Esophagus mucosa (tissue), 1 donor: ENCODE measurements at regions not wholly inside any gene's neighbourhood (a gene's known extent, or its start where the extent isn't known, plus 50 kb on each side); places are given as distances from the start of the nearest gene placed in this dataset.
"Not testable (repeated sequence)": the region's sequence is repeated elsewhere in the genome, so short reads cannot be mapped to it uniquely, and the experiment has no call there.

ENCODE experiments used
- ATAC-seq: fragments of 200-7000 bp; cut with Tn5 transposase; one replicate; pipeline ENCODE4 v1.9.1; 2020
- donor health status: DM: yes; HTN: yes; CAD: no.

DNA sequence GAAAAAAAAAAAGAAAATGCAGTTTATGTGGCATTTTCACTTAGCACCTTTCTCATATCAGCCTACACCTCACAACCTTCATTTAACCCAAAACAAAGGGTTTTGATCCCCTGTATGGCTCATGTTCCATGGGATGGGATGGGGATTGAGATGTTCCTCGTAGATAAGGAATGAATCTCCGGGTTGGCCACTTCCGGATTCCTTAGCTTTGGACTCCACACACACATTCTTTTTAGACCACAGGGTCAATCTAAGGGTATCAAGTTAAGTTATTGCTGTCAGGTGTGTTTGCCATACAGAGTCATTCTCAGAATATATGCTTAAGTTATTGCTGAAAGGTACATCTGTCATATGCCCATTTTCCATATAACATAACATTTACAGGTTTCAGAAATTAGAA lies 301.4 kb upstream of the TGFBR2 start:
- no peak for ATAC-seq

DNA sequence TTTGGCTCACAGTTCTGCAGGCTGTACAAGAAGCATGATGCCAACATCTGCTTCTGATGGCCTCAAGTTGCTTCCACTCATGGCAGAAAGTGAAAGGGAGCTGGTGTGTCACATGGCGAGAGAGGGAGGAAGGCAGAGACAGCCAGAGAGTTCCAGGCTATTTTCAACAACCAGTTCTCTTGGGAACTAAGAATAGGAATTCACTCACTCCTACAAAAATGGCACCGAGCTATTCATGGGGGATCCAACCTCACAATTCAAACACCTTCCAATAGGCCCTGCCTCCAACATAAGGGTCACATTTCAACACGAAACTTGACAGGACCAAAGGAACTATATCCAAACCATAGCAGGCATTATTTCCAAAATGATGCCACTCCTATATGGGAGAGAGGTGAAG lies 299.5 kb upstream of the TGFBR2 start:
- ATAC-seq, result no peak

DNA sequence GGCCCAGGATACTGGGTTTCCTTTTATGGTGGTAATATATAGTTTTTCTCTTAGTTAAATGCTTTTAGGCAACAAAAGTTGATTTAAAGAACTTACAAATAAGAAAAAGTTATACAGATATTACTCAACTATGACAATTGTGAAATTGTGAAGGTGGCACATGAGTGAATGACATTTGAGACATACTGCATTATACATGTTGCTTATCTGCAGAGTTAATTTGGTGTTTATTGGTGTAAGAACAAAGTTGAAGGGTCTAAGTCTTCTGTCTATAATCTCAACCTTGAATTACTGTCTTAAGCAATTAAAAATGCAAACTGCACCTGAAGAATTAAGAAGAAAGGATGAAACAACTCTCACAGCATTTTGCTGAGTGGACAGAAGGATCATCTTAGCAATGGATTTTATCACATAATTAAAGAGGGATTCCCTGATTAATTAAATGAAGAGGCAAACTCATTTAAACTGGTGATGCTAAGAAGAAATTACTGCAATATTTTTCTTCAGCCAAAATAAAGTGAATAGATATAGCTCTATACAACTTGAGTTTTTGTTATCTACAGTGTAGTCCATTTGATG lies 298.9 kb upstream of the TGFBR2 start:
- ATAC-seq, result no peak

DNA sequence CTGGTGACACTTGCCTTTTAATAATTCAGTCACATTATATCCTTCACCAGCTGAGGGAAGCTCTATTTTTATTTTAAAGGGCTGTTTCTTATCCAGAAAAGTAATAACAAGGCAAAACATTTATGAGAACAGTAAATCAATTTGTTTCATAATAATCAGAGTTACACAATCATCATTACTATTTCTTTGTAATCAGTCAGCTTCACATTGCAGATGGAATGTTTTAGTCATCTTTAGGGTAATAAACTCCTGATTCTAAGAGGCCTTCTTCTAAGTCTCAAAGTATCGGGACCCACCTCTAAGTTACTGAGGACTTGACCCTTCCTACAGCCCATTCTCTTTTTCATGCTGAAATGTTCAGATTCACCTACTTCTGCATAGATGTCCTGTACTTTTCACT lies 298.3 kb upstream of the TGFBR2 start:
- no peak for ATAC-seq

DNA sequence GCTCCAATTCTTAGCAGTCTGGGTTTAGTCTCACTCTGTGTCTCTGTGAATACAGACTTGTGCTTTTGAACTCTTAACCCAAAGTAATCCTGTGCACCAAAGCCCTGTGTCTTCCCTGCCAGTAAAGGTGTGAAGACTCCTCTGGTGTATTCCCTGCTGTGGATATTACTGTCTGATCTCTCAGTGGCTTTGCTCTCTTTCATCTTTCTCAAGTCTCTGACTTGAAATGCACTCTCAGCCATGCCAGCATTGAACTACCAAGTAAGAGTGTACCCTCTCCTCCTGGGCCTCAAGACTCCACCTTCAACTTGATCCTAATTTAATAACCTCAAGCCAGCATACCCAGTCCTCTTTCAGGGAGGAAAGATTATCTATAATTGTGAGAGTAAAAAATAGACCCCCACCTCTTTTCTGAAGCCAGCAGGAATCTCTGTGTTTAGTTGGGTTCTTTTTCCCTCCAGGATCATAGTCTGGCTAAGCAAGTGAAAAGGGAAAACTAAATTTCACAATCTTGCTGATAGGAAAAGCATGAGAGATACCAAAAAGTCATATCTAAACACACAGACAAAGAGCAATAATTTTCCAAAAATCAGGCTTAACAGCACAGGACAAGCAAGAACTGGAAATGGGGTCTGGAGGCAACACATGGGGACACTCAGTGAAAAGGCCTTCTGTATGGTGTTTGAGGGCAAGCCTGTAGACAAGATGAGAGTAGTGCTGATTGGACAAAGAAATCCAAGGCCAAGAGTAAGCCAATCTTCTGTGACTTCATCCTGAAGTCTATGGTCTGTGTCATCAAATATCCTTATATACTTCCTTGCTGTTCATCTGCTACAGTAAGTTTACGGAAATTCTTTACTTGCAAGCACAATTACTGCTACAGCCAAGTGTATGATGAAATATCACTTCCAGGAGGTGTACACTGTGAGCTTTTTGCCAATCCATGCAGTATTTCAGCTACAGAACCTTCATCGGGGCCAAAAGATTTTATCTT lies 296.1 kb upstream of the TGFBR2 start:
- no peak for ATAC-seq

DNA sequence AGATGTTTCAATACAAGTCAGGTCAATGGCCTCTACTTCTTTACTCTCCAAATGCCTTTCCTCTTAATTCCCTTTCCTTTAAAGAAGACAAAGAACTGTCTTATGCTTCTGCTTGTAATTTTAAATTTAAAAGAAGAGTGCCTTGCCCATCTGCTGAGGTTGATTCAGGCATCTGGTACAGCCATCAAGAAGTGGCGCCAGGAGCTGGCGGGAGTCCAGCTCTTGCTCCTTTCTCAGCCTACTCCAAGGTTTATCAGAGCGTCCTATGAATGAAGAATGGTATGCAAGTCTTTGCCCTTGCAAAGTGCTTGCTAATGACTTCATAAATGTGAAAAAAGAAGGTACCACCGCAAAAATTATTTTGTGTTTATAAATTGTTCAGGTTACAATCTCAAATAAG lies 294.6 kb upstream of the TGFBR2 start:
- ATAC-seq, result no peak

DNA sequence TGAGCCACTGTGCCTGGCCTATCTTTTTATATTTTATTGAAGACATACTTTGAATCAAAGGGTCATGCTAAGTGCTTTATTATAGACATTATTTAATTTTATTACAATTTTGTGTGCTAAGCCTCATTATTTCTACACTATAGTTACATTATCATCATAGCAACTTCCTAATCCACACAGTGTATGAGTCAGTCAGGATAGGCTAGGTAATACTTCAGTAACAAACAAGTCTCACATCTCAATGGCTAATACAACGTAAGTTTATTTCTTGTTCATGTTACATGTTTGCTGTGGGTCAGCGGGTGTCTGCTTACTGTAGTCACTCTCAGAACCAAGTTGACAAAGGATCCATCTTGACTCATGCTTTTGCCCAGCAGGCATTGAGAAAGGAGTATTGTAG lies 292.6 kb upstream of the TGFBR2 start:
- ATAC-seq, result no peak

DNA sequence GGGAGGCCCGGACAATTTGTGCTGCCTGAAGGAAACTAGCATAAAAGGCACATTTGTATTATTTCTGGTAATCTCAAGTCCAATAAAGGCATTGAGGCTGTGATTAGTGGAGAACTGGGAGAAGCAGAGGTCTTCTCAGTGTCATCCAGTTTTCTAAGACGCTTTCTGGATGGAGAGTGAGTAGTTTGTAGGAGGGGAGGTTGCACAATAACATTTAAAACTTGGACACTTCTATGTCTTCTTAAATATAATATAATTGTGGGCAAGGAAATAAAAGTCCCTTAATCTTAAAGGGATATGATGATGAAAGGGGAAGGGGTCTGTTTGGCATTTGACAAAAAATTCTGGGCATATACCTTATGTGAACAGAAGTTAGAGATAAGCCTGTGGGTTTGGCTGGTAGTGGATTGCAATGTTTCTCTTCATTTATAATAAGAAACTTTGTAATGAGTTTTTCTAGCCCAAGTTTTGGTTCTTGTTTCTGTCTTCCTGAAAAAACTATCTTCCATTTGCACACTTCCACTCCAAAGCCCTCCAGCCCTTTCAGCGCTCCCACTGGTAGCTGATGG lies 291.6 kb upstream of the TGFBR2 start:
- no peak for ATAC-seq

DNA sequence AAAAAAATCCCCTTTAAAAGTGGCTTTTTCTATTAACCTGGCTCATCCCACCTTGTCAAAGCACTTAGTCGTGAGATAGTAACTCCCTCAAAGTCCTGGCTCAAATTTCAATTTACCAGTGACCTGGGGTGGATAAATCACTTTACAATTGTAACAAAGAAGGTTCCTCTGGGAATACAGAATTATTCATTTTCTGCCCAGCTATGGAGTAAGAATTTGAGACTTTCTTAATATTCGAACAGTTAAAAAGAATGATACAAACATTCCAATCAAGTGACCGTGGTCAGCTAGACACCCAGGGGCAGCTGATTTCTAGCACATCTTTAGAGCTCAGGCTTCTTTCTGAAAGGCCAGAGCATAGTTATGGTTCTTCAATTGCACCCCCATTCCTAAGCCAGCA lies 291.0 kb upstream of the TGFBR2 start:
- no peak for ATAC-seq

DNA sequence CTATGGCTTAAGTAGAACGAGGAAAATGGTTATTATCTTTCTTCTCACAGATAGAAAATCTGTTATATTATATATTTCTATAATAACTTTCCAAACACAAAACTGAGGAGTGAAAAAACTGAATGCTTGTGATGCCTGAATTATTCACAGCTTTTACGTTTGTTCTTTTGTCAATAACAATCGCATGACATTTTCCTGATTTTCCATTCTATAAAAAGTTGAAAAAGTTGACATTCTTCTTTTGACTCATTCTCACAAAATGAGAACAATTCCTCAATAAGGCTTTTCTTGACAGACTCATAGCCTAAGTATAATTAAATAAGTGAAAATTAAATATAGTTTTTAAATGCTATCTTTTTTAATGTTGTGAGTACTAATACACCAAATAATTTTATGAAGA lies 288.8 kb upstream of the TGFBR2 start:
- ATAC-seq, result no peak

DNA sequence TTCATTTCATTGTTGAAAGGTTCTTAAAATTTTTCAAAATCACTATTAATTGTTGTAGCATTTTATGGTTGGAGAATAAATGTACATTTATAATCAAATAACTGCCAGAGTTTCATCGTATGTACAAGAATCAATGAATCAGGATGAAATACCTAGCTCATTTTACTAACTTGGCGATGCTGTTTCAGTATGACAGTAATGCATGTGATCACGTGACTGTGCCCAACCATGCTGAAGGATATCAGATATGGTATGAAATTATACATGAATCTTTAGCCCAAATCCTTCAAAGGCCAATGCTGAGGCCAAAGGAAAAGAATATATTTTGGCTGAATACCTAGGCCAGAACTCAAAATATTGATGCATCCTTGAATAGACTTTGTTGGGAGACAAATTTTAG lies 288.3 kb upstream of the TGFBR2 start:
- ATAC-seq, result no peak

DNA sequence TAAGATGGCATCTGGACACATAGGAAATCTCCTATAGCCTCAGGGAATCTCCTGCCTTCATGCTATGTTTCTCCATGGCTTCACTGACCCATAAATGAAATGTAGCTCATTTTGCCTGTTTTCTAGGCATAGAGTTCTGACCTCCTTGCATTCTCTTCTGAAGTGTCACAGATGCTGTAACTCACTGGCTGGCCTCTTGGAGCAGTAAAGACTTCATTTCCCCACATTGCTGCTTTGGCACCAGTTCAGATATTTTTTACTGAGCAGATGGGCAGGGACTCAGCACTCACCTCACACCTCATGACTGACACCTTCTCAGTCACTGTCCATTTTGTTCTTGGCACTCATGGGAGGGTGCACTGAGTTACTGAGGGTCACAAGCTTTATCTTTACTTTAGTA lies 286.7 kb upstream of the TGFBR2 start:
- peak; percentile 67 for ATAC-seq

DNA sequence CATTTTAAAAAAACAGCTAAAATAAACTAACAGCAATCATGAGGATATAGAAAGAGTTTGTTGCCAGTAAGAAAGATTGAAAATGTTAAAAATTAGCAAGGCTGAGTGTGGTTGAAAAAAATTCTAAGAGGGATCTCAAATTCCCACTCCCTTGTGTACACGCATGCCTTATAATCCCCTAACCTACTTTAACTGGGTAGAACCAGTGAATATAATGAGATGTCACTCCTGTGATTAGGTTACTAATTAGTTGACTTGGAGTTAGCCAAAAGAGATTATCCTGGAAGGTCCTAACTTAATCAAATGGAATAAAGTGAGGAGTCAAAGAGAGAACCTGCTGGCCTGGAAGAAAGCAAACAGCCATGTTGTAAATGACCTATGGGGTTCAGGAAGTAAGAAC lies 286.0 kb upstream of the TGFBR2 start:
- ATAC-seq, result no peak

DNA sequence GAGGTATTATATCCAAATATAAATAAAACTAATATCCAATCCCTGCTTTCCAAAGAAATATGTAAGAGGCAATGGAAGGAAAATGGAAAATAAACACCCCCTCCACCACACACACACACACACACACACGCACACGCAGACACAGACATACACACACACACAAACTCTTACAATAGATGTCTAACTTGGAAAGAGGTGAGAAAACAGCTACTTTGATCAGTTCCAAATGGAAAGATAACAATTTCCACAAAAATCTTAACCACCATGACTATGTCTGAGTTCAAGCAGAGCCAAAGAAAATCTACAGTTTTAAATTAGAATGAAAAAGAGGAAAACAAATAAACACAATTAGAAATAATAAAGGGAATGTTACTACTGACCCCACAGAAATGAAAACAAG lies 285.3 kb upstream of the TGFBR2 start:
- ATAC-seq, result no peak

DNA sequence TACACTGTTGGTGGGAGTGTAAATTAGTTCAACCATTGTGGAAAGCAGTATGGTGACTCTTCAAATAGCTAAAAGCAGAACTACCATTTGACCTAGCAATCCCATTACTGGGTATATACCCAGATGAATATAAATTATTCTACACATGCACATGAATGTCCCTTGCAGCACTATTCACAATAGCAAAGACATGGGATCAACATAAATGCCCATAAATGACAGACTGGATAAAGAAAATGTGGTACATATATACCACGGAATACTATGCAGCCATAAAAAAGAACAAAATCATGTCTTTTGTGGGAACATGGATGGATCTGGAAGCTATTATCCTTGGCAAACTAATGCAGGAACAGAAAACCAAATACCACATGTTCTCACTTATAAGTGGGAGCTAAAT lies 282.8 kb upstream of the TGFBR2 start:
- not testable (repeated sequence) for ATAC-seq

DNA sequence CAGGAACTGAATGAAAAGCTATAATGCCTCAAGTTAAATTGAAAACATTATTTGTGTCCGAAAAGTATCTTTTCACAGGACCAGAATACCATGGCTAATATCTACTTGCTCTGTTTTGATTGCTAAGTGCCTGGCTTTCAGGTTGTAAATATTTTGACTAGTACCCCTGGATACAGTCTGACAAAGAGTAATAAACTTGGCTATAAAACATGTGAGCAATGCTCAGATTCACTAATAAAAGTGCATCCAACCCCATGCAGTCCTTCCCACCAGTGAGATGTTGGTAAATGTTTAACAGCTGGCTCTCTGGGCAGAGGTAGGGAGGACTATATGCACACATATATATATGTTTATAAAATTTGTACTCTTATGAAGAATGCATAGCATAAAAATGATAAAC lies 281.8 kb upstream of the TGFBR2 start:
- no peak for ATAC-seq

DNA sequence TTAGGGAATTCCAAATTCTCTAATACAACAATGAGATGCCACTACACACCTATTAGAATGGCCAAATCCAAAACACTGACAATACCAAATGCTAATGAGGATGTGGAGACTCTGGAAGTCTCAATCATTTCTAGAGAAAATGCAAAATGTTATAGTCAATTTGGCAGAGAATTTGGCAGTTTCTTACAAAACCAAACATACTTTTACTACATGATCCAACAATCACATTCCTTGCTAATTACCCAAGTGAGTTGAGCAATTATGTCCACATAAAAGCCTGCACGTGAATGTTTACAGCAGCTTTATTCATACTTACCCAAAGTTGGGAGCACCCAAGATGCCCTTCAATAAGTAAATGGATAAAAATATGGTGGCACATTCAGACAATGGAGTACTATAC lies 278.4 kb upstream of the TGFBR2 start:
- ATAC-seq, result not testable (repeated sequence)

DNA sequence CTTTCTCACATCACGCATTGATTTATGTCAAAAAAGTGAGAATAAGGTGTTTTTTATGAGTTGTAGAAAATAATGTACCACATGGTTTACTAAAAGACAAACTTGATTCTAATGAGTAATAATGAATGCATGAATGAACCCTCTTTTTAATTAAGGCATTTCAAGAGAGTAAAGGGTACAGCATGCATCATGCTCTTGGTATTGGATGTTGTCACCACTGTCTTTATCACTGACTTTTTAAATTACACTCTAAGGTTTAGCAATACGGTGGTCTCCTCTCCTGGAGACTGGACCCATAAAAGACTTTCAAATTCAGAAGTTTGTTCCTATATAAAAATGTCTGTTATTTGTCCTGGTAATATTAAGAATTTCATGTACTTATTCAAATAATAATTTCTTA lies 277.5 kb upstream of the TGFBR2 start:
- not testable (repeated sequence) for ATAC-seq

DNA sequence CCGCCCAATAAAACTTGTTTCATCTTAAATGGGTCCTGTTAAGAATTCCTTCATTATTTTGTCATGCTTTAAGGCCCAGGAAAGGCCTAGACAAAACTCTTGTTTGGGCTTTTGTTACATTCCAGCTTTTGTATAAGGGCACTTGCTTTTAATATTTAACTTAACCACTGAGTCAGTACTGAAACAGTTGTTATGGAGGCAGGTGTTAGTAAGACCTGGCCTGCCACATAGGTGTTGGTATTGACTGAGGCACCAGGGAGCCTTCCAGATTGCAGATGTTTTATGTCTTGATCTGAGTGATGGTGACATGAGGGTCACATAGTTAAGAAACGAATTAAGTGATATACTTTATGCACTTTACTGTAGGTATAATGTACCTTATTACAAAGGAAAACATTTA lies 274.9 kb upstream of the TGFBR2 start:
- ATAC-seq, result no peak

DNA sequence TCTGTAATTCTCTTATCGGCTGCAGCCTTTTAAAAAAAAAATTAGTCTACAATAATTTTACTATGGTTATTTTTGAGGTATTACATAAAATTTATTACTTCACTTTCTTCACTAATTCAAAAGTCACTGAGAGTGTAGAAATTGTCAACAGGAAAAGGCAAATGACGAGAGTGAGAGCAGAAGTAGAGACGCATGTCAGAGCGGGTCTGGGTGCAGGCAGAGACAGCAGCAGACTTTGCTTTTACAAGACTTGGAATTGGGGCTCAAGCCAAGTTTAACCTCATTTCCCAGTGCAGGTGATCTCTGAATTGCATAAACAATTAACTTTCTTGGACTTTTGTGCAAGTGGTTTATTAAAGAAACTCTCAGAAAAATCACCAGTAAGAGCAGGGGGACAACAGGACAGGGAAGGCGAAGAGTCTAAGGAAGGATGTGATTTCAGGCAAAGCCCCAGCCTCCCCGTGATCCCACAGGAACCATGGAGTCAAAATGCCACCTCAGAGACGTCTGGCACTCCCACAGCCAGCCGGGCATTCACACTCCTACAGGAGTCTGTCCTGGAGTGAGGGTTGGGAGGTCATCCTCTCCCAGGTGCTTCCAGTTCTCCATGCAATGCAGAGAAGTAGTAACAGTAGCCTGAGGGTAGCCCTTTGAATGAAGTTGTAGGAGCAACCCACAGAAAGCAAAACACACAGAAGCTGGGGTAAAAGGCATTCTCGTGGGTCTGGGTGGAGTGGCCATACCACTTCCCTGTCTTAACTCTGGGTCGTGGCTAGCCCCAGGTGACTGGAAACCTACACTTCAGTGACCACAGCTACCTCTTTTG lies 274.0 kb upstream of the TGFBR2 start:
- no peak for ATAC-seq

DNA sequence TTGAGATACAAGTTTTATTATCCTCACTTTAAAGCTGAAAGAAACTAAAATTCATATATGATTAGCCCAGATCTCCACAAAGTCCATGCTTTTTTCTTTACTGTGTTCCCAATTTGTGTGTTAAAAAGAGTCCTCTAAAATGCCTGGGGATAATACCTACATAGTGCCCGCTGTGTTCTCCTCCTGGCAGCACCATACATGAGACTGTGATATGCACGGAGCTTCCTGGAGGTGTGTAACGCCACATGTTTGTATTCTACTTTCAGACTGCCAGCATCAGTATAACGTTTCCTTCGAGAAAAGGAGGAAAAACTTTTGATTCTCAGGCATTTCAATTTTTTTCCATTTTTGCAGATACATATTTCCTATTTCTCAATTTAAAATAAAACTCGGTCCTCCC lies 273.3 kb upstream of the TGFBR2 start:
- no peak for ATAC-seq

DNA sequence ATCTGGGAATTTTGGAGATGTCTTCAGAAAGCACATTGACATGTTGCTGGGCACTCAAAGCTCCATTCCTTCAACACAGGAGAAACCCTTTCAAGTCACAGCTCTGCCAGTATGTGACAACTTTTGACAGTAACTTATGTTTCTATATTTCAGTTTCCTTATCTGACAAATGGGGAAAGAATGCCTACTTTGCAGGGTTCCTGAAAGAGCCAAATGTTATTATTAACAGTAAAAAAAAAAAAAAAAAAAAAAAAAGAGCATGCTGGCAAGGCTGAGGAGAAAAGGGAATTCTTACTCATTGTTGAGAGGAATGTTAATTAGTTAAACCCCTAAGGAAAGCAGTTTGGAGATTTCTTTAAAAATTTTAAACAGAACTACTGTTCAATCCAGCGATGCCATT lies 272.5 kb upstream of the TGFBR2 start:
- ATAC-seq, result no peak

DNA sequence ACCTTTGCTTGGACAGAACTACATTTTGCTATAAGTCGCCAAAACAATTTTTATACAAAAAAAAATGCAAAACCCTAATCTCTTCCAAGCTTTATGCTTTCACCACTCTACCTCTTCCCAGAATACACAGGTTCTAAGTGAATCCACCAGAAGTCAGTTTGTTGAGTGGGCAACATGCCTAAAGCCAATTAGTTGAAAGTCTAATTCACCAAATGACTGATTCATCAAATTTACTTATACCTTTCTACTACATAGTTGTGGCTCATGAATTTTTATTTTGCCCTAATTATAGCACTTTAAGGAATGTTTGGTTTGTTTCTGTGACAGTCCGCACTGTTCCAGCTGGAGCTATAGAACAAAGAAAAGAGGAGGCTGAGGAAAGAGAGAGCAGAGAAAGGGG lies 265.9 kb upstream of the TGFBR2 start:
- no peak for ATAC-seq
